ENCODE measurements at regions not wholly inside any gene's neighbourhood (a gene's known extent, or its start where the extent isn't known, plus 50 kb on each side); places are given as distances from the start of the nearest gene placed in this dataset.

- Histone ChIP-seq H3K36me3 (ENCODE audit: control insufficient read depth in 2 of 2, extremely low read depth in 1 of 2, insufficient read depth in 1 of 2, low read length in 1 of 2) (no peaks in the 10 kb centered on the region), H3K27me3 (replicated peaks in 1 of 2; ENCODE audit: control insufficient read depth in 2 of 2, extremely low read depth in 1 of 2, insufficient read depth in 2 of 2, low read length in 1 of 2) (no peaks in the 10 kb centered on the region), H3K27ac (ENCODE audit: low read length) (no peak overlapping the region), H3K4me3 (ENCODE audit: control insufficient read depth in 1 of 2, extremely low read depth in 1 of 2, low read length in 1 of 2) (no peak overlapping the region), H3K9me3 (no peaks in the 10 kb centered on the region), H3K4me1 (ENCODE audit: control insufficient read depth in 1 of 2, extremely low read depth in 1 of 2, insufficient read depth in 2 of 2, low read length in 2 of 2) (no peaks in the 10 kb centered on the region)
- Mint-ChIP-seq H3K4me3 (no peak overlapping the region), H3K4me1 (no peaks in the 10 kb centered on the region), H3K36me3 (no peaks in the 10 kb centered on the region), H3K27me3 (peaks cover 0 to 3% of the 10 kb centered on the region in 2 donors), H3K27ac (no peak overlapping the region), H3K9me3 (peaks cover 0 to 5% (median 4%) of the 10 kb centered on the region in 3 donors)
- WGBS (ENCODE audit: insufficient coverage): no CpG with 5 or more reads among the region's 2 CpGs
- POLR2A ChIA-PET: no interaction called here
- ATAC-seq (replicated peaks in 1 of 4) (no peak), DNase-seq (no peak)
- CTCF ChIA-PET: interaction anchor here in 1 of 2 donors (0.6 kb wide), 1 partner anchor 710 kb away, joined by 3 read pairs; no protein-coding TSS in a partner anchor
These were observed 401.1 kb upstream of the NFIA start for GRCh38 chr1:60681095-60681860.

GRCh38 chr1:60679524-60680375, 402.6 kb upstream of the NFIA start:
- Mint-ChIP-seq H3K4me3 (no peak overlapping the region), H3K4me1 (no peaks in the 10 kb centered on the region), H3K36me3 (no peaks in the 10 kb centered on the region), H3K9me3 (peaks cover 0 to 5% (median 2%) of the 10 kb centered on the region in 3 donors), H3K27ac (no peak overlapping the region), H3K27me3 (peaks cover 0 to 3% of the 10 kb centered on the region in 2 donors)
- DNase-seq (no peak), ATAC-seq (replicated peaks in 1 of 4) (no peak)
- 83% methylated on average over 4 of the region's 7 CpGs for WGBS (ENCODE audit: insufficient coverage)
- Histone ChIP-seq H3K4me1 (ENCODE audit: control insufficient read depth in 1 of 2, extremely low read depth in 1 of 2, insufficient read depth in 2 of 2, low read length in 2 of 2) (no peaks in the 10 kb centered on the region), H3K9me3 (no peaks in the 10 kb centered on the region), H3K27ac (ENCODE audit: low read length) (no peak overlapping the region), H3K36me3 (ENCODE audit: control insufficient read depth in 2 of 2, extremely low read depth in 1 of 2, insufficient read depth in 1 of 2, low read length in 1 of 2) (no peaks in the 10 kb centered on the region), H3K4me3 (ENCODE audit: control insufficient read depth in 1 of 2, extremely low read depth in 1 of 2, low read length in 1 of 2) (no peak overlapping the region), H3K27me3 (replicated peaks in 1 of 2; ENCODE audit: control insufficient read depth in 2 of 2, extremely low read depth in 1 of 2, insufficient read depth in 2 of 2, low read length in 1 of 2) (no peaks in the 10 kb centered on the region)
- ChIA-PET POLR2A (no interaction called here), CTCF (no interaction called here)

- Mint-ChIP-seq H3K27me3 (peaks cover 0 to 3% of the 10 kb centered on the region in 2 donors), H3K4me1 (no peaks in the 10 kb centered on the region), H3K36me3 (no peaks in the 10 kb centered on the region), H3K27ac (no peak overlapping the region), H3K4me3 (no peak overlapping the region), H3K9me3 (peaks cover 0 to 1% (median 0%) of the 10 kb centered on the region in 3 donors)
- POLR2A ChIA-PET: interaction anchor here in 1 of 2 donors (0.5 kb wide), 1 partner anchor 405 kb away, joined by 3 read pairs; no protein-coding TSS in a partner anchor
- Histone ChIP-seq H3K4me1 (ENCODE audit: control insufficient read depth in 1 of 2, extremely low read depth in 1 of 2, insufficient read depth in 2 of 2, low read length in 2 of 2) (no peaks in the 10 kb centered on the region), H3K4me3 (ENCODE audit: control insufficient read depth in 1 of 2, extremely low read depth in 1 of 2, low read length in 1 of 2) (no peak overlapping the region), H3K27ac (ENCODE audit: low read length) (no peak overlapping the region), H3K27me3 (replicated peaks in 1 of 2; ENCODE audit: control insufficient read depth in 2 of 2, extremely low read depth in 1 of 2, insufficient read depth in 2 of 2, low read length in 1 of 2) (no peaks in the 10 kb centered on the region), H3K36me3 (ENCODE audit: control insufficient read depth in 2 of 2, extremely low read depth in 1 of 2, insufficient read depth in 1 of 2, low read length in 1 of 2) (no peaks in the 10 kb centered on the region), H3K9me3 (no peaks in the 10 kb centered on the region)
- ATAC-seq (replicated peaks in 1 of 4) (no peak), DNase-seq (no peak)
- CTCF ChIA-PET: no interaction called here
- no CpG with 5 or more reads among the region's 2 CpGs for WGBS (ENCODE audit: insufficient coverage)
These were observed 403.6 kb upstream of the NFIA start for GRCh38 chr1:60678802-60679201.

- H3K27me3 ChIP-seq (replicated peaks in 1 of 2; ENCODE audit: control insufficient read depth in 2 of 2, extremely low read depth in 1 of 2, insufficient read depth in 2 of 2, low read length in 1 of 2): no peaks in the 10 kb centered on the region
- no peak overlapping the region for H3K27ac Mint-ChIP-seq
- DNase-seq (no peak), ATAC-seq (replicated peaks in 1 of 4) (no peak)
- no peak overlapping the region for H3K27ac ChIP-seq (ENCODE audit: low read length)
- H3K36me3 ChIP-seq (ENCODE audit: control insufficient read depth in 2 of 2, extremely low read depth in 1 of 2, insufficient read depth in 1 of 2, low read length in 1 of 2): no peaks in the 10 kb centered on the region
- no peaks in the 10 kb centered on the region for H3K4me1 Mint-ChIP-seq
- H3K9me3 ChIP-seq: no peaks in the 10 kb centered on the region
- 53% methylated on average over 2 of the region's 3 CpGs for WGBS (ENCODE audit: insufficient coverage)
- ChIA-PET CTCF (no interaction called here), POLR2A (no interaction called here)
- peaks cover 0 to 3% of the 10 kb centered on the region in 2 donors for H3K27me3 Mint-ChIP-seq
- H3K36me3 Mint-ChIP-seq: no peaks in the 10 kb centered on the region
- no peak overlapping the region for H3K4me3 Mint-ChIP-seq
- H3K9me3 Mint-ChIP-seq: peaks cover 0 to 1% (median 0%) of the 10 kb centered on the region in 3 donors
- H3K4me1 ChIP-seq (ENCODE audit: control insufficient read depth in 1 of 2, extremely low read depth in 1 of 2, insufficient read depth in 2 of 2, low read length in 2 of 2): no peaks in the 10 kb centered on the region
- no peak overlapping the region for H3K4me3 ChIP-seq (ENCODE audit: control insufficient read depth in 1 of 2, extremely low read depth in 1 of 2, low read length in 1 of 2)
These were observed 404.0 kb upstream of the NFIA start for GRCh38 chr1:60678391-60678790.

- peaks cover 0 to 4% (median 0%) of the 10 kb centered on the region in 3 donors for H3K9me3 Mint-ChIP-seq
These were observed 409.9 kb upstream of the NFIA start for GRCh38 chr1:60672449-60672848.

GRCh38 chr1:60670302-60670701, 412.1 kb upstream of the NFIA start:
- DNase-seq: no peak
- no CpG with 5 or more reads among the region's 4 CpGs for WGBS (ENCODE audit: insufficient coverage)
- peaks cover 0 to 2% of the 10 kb centered on the region in 2 donors for H3K27me3 Mint-ChIP-seq
- no peaks in the 10 kb centered on the region for H3K27me3 ChIP-seq (replicated peaks in 1 of 2; ENCODE audit: control insufficient read depth in 2 of 2, extremely low read depth in 1 of 2, insufficient read depth in 2 of 2, low read length in 1 of 2)
- H3K4me3 ChIP-seq (ENCODE audit: control insufficient read depth in 1 of 2, extremely low read depth in 1 of 2, low read length in 1 of 2): no peak overlapping the region
- H3K36me3 ChIP-seq (ENCODE audit: control insufficient read depth in 2 of 2, extremely low read depth in 1 of 2, insufficient read depth in 1 of 2, low read length in 1 of 2): no peaks in the 10 kb centered on the region
- no peaks in the 10 kb centered on the region for H3K36me3 Mint-ChIP-seq
- no peak overlapping the region for H3K27ac Mint-ChIP-seq
- CTCF ChIA-PET: no interaction called here
- POLR2A ChIA-PET: no interaction called here
- H3K9me3 Mint-ChIP-seq: peaks cover 0 to 4% (median 0%) of the 10 kb centered on the region in 3 donors
- H3K4me1 Mint-ChIP-seq: no peaks in the 10 kb centered on the region
- H3K4me3 Mint-ChIP-seq: no peak overlapping the region
- no peaks in the 10 kb centered on the region for H3K4me1 ChIP-seq (ENCODE audit: control insufficient read depth in 1 of 2, extremely low read depth in 1 of 2, insufficient read depth in 2 of 2, low read length in 2 of 2)
- no peak for ATAC-seq (replicated peaks in 1 of 4)
- no peak overlapping the region for H3K27ac ChIP-seq (ENCODE audit: low read length)
- H3K9me3 ChIP-seq: no peaks in the 10 kb centered on the region

More at GRCh38 chr1:60672449-60672848, 409.9 kb upstream of the NFIA start:
- Histone ChIP-seq H3K4me3 (ENCODE audit: control insufficient read depth in 1 of 2, extremely low read depth in 1 of 2, low read length in 1 of 2) (no peak overlapping the region), H3K4me1 (ENCODE audit: control insufficient read depth in 1 of 2, extremely low read depth in 1 of 2, insufficient read depth in 2 of 2, low read length in 2 of 2) (no peaks in the 10 kb centered on the region), H3K36me3 (ENCODE audit: control insufficient read depth in 2 of 2, extremely low read depth in 1 of 2, insufficient read depth in 1 of 2, low read length in 1 of 2) (no peaks in the 10 kb centered on the region), H3K9me3 (no peaks in the 10 kb centered on the region), H3K27me3 (replicated peaks in 1 of 2; ENCODE audit: control insufficient read depth in 2 of 2, extremely low read depth in 1 of 2, insufficient read depth in 2 of 2, low read length in 1 of 2) (no peaks in the 10 kb centered on the region), H3K27ac (ENCODE audit: low read length) (no peak overlapping the region)
- ChIA-PET CTCF (no interaction called here), POLR2A (no interaction called here)
- peaks cover 0 to 2% of the 10 kb centered on the region in 2 donors for H3K27me3 Mint-ChIP-seq
- no CpG with 5 or more reads among the region's 2 CpGs for WGBS (ENCODE audit: insufficient coverage)
- no peak for DNase-seq
- ATAC-seq (replicated peaks in 1 of 4): no peak
- H3K27ac Mint-ChIP-seq: no peak overlapping the region
- H3K36me3 Mint-ChIP-seq: no peaks in the 10 kb centered on the region
- no peak overlapping the region for H3K4me3 Mint-ChIP-seq
- H3K4me1 Mint-ChIP-seq: no peaks in the 10 kb centered on the region
